ENCODE measurements at regions not wholly inside any gene's neighbourhood (a gene's known extent, or its start where the extent isn't known, plus 50 kb on each side); places are given as distances from the start of the nearest gene placed in this dataset.

- intact Hi-C loops (cut with DNase I): no loop called here
- WGBS, 2 donors: 70 to 73% methylated on average over 3 of the region's 3 CpGs
Observed at GRCh38 chr10:63901228-63901627, 380.0 kb downstream of the REEP3 start.

DNA sequence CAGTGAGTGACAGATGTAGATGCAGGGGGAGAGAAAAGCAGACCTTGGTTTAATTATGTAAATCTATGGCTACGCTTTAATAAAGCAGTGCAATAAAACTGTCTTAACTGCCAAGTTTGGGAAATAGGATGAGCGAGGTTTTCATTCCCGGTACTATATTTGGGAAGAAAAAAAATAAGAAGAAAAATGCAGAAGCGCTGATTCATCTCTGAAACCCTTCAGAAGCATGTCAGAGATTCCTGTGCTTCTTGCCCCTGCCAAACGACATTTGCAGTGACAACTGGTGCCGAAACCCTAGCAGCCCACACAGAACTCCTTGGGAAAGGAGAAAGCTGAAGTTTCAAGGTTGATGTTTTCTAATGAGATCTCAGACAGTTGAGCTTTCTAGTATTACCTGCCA is 380.7 kb downstream of the REEP3 start:
- intact Hi-C loops (cut with DNase I): no loop called here
- TF ChIP-seq, protein P1, sequence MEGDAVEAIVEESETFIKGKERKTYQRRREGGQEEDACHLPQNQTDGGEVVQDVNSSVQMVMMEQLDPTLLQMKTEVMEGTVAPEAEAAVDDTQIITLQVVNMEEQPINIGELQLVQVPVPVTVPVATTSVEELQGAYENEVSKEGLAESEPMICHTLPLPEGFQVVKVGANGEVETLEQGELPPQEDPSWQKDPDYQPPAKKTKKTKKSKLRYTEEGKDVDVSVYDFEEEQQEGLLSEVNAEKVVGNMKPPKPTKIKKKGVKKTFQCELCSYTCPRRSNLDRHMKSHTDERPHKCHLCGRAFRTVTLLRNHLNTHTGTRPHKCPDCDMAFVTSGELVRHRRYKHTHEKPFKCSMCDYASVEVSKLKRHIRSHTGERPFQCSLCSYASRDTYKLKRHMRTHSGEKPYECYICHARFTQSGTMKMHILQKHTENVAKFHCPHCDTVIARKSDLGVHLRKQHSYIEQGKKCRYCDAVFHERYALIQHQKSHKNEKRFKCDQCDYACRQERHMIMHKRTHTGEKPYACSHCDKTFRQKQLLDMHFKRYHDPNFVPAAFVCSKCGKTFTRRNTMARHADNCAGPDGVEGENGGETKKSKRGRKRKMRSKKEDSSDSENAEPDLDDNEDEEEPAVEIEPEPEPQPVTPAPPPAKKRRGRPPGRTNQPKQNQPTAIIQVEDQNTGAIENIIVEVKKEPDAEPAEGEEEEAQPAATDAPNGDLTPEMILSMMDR (IDR thresholded peaks at IDR 0.05): no peak
- H3K36me3 ChIP-seq: no peaks in the 10 kb centered on the region
- DNase-seq: no peak
- H3K9me3 ChIP-seq: no peaks in the 10 kb centered on the region
- no peaks in the 10 kb centered on the region for H3K27me3 ChIP-seq
- WGBS, 2 donors: 66 to 69% methylated on average over 6 of the region's 6 CpGs
- H3K4me3 ChIP-seq: no peak overlapping the region
- H3K27ac ChIP-seq: no peak overlapping the region
- H3K4me1 ChIP-seq: peaks cover 0 to 8% (median 4%) of the 10 kb centered on the region in 4 donors

More at GRCh38 chr10:63901228-63901627, 380.0 kb downstream of the REEP3 start:
- Histone ChIP-seq H3K36me3 (no peaks in the 10 kb centered on the region), H3K4me1 (peaks cover 0 to 8% (median 4%) of the 10 kb centered on the region in 4 donors), H3K4me3 (no peak overlapping the region), H3K27me3 (no peaks in the 10 kb centered on the region), H3K27ac (no peak overlapping the region), H3K9me3 (no peaks in the 10 kb centered on the region)
- TF ChIP-seq, protein P1 (IDR thresholded peaks at IDR 0.05): no peak
- TF ChIP-seq POLR2AphosphoS5 (IDR thresholded peaks at IDR 0.05) (no peak), POLR2A (IDR thresholded peaks at IDR 0.05) (no peak), EP300 (IDR thresholded peaks at IDR 0.05) (no peak)
- no peak for DNase-seq

- intact Hi-C loops (cut with DNase I): no loop called here
- DNase-seq: no peak
- TF ChIP-seq EP300 (IDR thresholded peaks at IDR 0.05) (no peak), POLR2AphosphoS5 (IDR thresholded peaks at IDR 0.05) (no peak), POLR2A (IDR thresholded peaks at IDR 0.05) (no peak)
Observed at GRCh38 chr10:63910806-63911205, 389.6 kb downstream of the REEP3 start.

GRCh38 chr10:63915240-63915639 is 394.0 kb downstream of the REEP3 start:
- Histone ChIP-seq H3K4me1 (no peaks in the 10 kb centered on the region), H3K27me3 (no peaks in the 10 kb centered on the region), H3K36me3 (no peaks in the 10 kb centered on the region), H3K27ac (no peak overlapping the region), H3K9me3 (no peaks in the 10 kb centered on the region), H3K4me3 (no peak overlapping the region)
- no peak for TF ChIP-seq EP300 (IDR thresholded peaks at IDR 0.05)
- no peak for TF ChIP-seq POLR2AphosphoS5 (IDR thresholded peaks at IDR 0.05)
- TF ChIP-seq POLR2A (IDR thresholded peaks at IDR 0.05): no peak
- TF ChIP-seq, protein P1 (IDR thresholded peaks at IDR 0.05): no peak
- no peak for DNase-seq
- 95 to 96% methylated on average over 2 of the region's 2 CpGs for WGBS, 2 donors
- intact Hi-C loops (cut with DNase I): no loop called here

More at GRCh38 chr10:63910806-63911205, 389.6 kb downstream of the REEP3 start:
- H3K27ac ChIP-seq: no peak overlapping the region
- no peaks in the 10 kb centered on the region for H3K4me1 ChIP-seq
- H3K27me3 ChIP-seq: no peaks in the 10 kb centered on the region
- no peaks in the 10 kb centered on the region for H3K9me3 ChIP-seq
- no peaks in the 10 kb centered on the region for H3K36me3 ChIP-seq
- 54 to 65% methylated on average over 4 of the region's 4 CpGs for WGBS, 2 donors
- no peak overlapping the region for H3K4me3 ChIP-seq

- no peak overlapping the region for H3K4me3 ChIP-seq
- WGBS, 2 donors: 17 to 18% methylated on average over 1 of the region's 1 CpG
- H3K4me1 ChIP-seq: no peaks in the 10 kb centered on the region
- H3K27me3 ChIP-seq: no peaks in the 10 kb centered on the region
- TF ChIP-seq POLR2A (IDR thresholded peaks at IDR 0.05) (no peak), EP300 (IDR thresholded peaks at IDR 0.05) (no peak), POLR2AphosphoS5 (IDR thresholded peaks at IDR 0.05) (no peak)
- TF ChIP-seq, protein P1 (IDR thresholded peaks at IDR 0.05): no peak
- H3K9me3 ChIP-seq: no peaks in the 10 kb centered on the region
- intact Hi-C loops (cut with DNase I): no loop called here
- H3K36me3 ChIP-seq: no peaks in the 10 kb centered on the region
- no peak for DNase-seq
- H3K27ac ChIP-seq: no peak overlapping the region
Observed at GRCh38 chr10:63917363-63917762, 396.2 kb downstream of the REEP3 start.
